ENCODE measurements at regions not wholly inside any gene's neighbourhood (a gene's known extent, or its start where the extent isn't known, plus 50 kb on each side); places are given as distances from the start of the nearest gene placed in this dataset.
A peak's percentile ranks its signal among the peaks of the same experiment; 100 is the strongest.

DNA sequence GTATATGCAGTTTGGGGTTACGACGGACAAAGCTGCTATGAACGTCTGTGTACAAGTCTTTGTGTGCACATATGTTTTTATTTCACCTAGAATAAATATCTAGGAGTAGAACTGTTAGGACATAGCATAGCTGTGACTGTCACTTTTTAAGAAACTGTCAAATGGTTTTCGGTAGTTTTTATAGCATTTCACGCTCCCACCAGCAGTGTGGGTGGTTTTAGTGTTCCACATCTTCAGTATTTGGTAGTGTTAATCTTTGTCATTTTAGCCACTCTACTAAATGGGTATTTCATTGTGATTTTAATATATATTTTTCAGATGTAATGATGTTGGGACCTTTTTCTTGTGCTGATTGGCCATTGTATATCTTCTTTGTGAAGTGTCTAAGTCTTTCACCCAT is 109.1 kb upstream of the BCAT1 start:
- DNase-seq, result no peak

DNA sequence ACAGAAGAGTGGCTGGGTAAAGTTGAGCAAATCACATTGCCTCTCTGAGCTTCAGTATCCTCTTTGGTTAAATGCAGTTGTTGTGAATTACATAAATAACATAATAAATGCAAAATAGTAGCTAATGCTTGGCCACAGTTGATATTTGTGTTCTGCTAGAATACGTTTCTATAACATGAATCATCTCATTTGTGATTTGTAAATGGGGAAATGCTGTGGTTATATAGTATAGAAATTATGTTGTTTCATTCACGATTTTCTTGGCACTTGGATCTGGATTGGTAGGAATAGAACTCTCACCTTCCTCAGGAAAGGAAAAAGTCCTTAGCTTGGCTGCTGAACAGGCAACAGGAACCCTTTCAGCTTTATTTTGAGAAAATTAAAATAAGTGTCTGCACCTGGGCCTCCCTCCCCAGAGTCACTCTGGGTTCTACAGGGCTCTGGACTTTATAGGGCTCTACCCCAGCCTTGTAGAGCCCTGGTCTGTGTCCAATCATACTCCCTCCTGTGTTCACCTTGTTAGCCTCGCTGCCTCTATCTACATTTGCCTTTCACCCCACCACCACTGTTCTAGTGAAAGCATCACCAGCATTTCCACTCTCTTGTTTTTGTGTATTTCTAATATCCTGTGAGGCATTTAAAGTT is 107.7 kb upstream of the BCAT1 start:
- DNase-seq, result no peak

DNA sequence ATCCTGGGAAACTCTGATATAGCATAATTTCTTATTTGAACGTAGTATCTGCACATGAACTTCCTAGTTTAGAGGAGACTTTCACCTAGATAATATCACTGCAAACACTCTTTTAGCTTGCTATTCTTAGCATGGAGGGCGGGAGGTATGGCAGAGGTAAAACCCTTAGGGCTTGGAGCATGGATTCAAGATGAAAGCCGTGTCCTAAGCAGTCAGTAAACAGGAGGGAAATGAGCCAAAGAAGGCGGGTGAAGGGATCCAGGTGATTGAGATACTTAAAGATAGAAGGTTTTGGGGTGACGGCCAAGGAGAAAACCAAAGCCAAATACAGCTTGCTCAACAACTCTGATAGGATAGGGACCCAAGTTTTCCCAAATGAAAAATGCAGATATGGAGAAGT is 107.1 kb upstream of the BCAT1 start:
- no peak for DNase-seq

DNA sequence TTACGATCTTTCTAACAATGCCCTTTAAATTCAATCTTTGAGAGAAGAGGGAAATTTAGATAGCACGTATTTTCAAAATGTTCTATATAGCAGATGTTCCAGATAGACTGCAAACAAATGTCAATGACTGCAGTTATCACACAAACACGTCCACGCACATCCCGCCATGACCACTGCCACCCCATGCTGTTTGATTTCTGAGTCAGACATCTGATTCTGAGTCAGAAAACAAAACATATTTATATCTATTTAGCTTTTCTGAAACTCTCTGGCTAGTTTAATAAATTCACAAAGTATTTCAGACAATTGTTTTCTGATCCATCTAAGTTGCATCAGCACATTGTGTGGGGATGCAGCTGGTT is 105.9 kb upstream of the BCAT1 start:
- DNase-seq, result peak; percentile 64

DNA sequence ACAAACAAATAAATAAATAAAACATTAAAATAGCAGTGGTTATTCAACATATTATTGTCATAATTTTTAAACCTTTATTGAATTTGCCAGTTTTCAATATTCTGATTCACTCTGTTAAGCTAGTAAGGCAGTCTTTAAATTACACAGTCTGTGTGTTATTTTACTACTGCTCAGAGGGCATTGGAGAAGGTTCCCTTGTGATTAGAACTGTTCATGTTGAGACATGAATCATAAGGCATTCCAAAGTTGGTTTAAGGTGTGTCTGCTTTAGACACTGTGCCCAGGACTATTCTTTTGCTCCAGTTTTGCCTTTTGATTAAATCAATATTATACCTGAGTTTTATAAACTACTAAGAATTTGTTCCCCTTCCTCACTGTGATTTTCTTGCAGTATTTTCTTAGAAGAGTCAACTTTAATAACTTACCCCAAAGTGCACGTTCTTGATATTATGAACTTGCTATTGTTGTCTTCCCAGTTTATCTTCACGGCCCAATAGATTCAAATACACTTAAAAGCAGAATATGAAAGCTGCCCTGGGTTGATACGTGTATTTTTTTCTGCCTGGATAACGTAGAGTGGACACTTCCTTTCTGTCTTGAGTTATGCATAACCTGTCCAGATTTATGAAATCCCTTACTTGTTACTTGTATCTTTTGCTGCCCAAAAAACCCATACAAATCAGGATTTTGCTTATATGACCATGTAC is 105.3 kb upstream of the BCAT1 start:
- DNase-seq, result no peak

DNA sequence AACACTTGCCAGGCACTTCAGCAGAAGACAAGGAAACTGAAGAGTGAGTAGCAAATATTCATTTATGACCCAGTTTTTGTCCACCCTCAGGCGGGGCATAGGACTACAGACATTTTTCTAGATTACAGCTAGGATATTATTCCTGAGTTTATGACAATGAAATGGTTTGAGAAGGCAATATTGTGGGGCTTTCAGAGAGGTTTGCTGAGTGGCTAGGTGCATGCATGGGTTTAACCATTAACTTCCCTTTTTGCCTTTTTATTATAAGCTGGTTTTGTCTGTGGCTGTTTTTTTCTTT is 104.0 kb upstream of the BCAT1 start:
- no peak for DNase-seq

DNA sequence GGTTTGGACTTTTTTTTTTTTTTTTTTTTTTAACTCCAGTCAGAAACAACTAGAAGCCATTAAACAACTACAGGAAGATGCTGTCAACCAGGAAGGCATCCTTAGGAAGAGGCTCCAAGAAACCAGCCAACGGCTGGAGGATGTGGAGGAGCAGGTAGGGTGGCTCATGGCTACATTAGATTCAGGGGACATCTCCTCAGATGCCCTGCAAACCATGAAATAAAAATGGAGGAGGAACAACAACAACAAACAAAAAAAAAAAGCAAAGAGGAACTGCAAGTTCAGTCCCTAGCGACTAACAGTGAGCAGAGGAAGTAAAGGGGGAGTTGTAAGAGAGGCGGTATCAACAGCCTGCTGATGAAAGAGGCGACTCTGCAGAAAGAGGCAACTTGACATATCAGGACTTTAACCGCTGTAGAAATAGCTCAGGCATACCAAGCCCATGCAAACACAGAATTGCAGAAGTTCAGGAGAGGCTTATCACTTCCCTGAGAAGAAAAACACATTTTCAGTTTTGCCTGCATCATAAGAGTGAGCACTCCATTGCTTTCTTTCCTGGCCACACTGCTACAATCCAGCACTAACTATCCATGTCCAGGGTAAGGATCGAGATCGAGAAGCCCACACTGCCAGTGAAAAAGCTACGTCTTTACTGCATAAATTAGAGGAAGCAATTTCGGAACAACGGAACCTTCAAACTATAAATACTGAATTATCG is 103.5 kb upstream of the BCAT1 start:
- peak; percentile 32 for DNase-seq

DNA sequence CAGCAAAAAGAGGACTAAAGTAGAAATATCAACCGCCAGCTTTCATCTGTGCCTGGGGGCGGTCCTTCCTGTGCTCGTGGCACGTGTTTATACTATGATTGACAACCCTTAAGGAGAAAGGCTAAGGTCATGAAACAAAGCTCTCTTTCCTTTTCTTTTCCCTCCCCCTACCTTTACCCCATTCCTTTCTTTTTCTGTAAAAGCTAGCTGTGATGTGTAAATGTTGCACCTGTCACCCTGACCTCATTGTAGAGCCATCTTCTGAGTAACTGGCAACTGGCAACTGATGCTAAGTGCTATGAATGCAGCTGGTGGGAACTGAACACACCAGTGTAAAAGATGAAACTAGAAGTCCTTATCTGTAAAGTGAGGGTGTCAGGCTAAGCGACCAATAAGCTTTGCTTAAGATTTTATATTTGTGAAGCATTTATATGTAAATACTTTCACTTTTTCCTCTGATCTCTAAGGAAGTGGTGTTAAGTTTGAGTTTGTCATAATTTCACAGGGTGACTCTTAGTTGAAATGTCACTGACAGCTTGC is 102.8 kb upstream of the BCAT1 start:
- peak; percentile 58 for DNase-seq

DNA sequence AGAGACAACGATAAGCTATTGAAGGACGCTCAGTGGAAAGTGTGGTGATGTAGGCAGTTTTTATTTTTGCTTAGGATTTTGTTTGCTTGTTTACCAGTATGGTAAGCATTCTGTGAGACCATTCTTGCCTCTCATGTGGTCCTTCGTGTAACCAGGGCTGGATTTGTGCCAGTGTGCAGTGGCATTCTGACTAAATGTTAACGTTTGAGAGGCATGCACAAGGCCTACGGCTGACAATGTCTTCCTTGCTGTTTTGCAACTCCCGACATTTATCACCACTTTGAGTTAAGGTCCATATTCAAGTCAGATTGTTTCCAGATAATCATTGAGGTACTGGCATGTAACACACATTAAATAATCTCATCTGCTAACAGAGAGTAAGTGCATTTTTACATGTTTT is 102.3 kb upstream of the BCAT1 start:
- peak; percentile 25 for DNase-seq

DNA sequence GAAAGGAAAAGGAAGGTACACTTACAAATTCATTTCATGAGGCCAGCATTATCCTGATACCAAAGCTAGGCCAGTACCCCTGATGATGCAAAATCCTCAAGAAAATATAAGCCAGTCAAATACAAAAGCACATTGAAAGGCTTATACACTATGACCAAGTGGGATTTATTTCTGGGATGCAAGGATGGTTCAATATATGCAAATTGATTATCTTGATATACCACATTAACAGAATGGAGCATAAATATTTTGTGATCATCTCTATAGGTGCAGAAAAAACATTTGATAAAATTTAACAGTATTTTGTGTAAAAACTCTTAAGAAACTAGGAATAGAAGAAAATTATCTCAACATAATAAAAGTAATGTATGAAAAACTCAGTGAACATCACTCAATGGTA is 97.0 kb upstream of the BCAT1 start:
- no peak for DNase-seq

DNA sequence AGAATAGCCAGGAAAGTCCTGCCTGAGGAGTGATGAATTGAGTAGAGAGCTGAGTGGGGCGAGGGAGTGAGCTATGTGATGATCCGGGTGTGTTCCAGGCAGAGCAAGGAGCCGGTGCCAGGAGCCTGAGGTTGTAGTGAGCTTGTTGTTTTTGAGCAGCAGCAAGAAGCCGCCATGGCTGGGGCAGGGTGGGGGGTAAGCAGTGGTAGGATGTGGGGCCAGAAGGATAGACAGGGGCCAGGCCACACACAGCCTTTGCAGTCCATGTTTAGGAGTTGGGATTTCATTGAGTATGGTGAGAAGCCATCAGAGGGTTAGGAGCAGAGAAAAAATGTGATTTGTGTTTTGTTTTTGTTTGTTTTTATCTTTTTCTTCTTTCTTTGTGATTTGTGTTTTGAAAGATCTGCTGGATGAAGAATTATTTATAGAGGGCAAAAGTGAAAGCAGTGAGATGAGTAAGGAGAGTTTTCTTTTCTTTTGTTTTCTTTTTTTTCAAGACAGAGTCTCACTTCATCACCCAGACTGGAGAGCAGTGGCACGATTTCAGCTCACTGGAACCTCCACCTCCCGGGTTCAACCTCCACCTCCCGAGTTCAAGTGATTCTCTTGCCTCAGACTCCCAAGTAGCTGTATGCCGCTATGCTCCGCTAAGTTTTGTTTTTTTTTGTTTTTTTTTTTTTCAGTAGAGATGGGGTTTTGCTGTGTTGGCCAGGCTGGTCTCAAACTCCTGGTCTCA is 92.3 kb upstream of the BCAT1 start:
- no peak for DNase-seq

DNA sequence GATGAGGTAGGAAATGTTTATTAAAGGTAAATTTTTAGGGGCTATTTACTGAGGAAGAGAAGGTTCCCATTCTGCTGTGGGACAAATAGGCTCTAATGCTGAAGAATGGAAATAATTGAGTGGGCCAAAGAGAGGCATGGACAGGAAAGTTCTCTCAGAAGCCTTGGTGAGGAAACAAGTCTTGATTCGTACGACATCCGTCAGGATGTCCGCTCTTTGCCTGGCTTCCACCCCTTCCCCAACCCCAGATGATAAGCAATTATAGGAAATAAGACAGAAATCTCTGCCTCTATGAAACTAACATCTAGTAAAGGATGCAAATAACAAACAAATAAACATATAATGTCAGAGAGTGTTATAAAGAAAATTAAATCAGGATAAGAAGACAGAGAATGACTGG is 91.7 kb upstream of the BCAT1 start:
- DNase-seq, result no peak

DNA sequence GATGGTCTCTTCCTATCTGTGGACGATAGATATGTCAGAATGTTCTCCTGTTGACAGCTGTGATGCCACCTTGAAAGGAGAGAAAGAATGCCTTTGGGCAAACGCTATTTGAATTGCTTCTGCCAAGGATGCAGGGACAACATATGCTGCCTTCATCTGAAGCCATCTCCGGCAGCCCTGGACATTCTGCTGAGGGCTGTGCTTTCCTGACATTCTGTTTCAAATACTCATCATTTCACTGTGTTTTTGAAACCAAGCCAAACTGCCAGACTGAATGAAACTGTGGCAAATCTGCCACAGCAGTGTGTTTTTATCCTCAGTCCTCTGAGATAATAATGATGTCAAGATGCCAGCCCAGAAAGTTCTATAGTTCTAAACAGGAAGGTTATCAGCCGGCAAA is 85.8 kb upstream of the BCAT1 start:
- no peak for DNase-seq

DNA sequence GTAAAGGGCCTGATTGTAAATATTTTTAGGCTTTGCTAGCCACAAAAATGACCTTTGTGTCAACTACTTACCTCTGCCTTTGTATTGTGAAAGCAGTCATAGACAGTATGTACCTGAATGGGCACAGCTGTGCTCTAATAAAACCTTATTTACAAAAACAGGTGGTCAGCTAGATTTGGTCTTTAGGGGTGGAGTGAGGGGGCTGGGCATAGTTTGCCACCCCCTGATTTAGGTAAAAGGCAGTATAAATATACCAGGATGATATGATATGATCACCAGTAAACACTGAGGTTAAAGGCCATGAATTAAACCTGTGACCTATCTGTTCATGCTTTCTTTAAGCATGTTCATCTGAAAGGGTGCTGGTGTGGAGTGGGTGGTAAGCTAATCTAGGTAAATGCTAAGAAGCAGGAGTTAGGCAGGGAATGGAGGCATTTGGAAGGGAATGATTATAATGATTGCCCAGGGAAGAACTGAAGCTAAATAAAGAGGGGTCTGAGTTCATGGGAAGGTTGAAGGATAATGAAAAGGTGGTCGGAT is 77.1 kb upstream of the BCAT1 start:
- no peak for DNase-seq

DNA sequence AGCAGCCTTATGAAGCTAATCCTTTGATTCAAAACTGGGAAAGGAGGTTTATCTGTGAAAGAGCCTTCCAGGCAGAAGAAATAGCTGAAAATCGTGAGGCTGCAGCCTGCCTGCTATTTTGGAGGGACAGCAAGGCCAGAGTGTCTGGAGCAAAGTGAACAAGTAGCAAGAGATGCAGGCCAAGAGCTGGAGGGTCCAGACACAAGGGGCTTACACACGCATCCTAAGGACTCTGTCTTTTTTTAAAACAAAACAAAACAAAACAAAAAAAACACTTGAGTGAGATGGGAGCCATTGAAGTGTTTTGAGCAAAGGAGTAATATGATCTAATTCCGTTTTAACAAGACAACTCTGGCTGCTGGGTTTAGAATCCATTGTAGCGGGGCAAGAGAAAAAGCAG is 76.4 kb upstream of the BCAT1 start:
- no peak for DNase-seq

DNA sequence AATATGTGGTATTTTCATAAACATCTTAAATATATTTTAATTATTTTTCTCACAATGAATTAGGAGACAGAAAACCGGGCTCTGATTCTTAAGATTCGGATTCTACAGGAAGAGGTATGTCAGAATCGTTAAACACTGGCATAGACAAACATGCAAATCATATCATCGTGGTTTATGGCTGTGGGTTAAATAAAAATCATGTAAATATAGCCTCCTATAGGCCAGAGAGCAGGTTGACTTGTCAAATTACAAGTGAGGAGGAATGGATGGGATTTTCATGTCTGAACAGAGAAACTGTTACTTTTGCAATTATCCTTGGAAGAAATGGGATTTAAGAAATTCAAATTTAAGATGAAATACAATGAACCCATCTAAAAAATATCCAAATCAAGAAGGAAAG is 74.9 kb upstream of the BCAT1 start:
- no peak for DNase-seq

DNA sequence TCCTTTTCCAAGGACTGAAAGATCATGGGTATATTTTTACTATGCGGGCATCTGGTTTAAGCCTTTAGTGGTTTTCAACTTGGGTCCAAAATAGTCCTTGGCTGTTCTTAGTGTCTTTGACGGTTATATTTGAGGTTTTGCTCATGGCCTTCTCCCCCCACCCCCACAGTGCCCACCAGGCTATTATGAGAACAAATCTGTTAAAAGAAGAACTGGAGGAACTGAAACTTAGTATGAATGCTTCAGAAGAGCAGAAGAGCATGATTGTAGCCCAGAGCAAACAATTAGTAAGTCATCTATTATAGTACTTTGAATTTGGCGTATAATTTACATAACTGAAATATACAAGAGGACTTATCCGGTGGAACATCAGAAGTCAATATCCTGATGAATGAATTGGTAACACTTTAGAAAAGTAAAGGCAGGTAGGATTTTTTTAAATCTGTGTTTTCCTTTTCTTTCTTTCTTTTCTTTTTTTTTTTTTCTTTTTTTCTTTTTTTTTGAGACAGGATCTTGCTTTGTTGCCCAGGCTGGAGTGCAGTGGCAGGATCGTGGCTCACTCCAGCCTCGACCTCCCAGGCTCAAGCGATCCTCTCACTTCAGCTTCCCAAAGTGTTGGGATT is 71.8 kb upstream of the BCAT1 start:
- DNase-seq, result no peak

DNA sequence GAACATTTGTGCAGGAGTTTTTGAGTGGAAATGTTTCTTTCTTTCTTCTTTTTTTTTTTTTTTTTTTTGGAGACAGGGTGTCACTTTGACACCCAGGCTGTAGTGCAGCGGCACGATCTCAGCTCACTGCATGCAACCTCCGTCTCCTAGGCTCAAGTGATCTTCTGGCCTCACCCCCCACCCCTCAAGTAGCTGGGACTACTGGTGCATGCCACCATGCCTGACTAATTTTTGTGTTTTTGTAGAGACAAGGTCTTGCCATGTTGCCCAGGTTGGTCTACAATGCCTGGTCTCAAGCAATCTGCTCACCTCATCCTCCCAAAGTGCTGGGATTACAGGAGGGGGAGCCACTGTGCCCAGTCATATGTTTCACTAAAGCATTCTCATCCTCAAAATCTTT is 69.2 kb upstream of the BCAT1 start:
- no peak for DNase-seq

DNA sequence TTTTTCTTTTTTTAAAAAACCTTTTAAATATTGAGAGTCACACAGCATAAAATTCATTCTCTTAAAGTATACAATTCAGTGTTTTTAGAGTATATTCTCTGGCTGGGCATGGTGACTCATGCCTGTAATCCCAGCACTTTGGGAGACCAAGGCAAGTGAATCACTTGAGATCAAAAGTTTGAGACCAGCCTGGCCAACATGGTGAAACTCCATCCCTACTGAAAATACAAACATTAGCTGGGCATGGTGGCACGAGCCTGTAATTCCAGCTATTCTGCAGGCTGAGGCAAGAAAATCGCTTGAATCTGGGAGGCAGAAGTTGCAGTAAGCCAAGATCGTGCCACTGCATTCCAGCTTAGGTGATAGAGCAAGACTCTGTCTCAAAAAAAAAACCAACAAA is 68.4 kb upstream of the BCAT1 start:
- DNase-seq, result no peak

DNA sequence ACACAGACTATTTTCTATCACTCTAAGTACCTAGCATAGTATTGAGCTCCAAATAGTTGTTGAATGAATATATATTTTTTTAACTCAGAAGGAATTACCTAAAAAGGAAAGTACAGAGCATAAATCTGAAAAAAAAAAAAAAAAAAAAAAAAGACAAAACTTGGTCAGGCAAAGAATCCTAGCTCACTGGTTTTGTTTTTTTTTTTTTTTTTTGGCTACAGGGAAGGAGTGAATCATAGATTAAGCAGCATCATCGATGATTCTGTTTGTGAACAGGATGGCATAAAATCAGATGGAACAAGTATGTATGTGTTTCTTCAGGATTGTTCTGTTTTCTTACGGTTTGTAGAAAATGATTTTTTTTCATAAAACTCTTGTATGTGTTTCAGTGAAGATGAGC is 66.1 kb upstream of the BCAT1 start:
- no peak for DNase-seq

DNA sequence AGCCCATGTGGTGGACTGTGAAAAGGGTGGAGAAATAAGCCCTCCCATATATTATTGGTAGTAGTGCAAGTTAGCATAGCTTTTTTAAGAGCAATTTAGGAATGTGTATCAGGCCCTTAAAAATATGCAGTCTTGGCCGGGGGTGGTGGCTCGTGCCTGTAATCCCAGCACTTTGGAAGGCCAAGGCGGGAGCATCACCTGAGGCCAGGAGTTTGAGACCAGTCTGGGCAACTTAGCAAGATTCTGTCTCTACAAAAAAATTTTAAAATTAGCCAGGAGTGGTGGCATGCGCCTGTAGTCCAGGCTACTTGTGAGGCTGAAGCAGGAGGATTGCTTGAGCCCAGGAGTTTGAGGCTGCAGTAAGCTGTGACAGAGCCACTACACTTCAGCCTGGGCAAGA is 64.2 kb upstream of the BCAT1 start:
- no peak for DNase-seq

DNA sequence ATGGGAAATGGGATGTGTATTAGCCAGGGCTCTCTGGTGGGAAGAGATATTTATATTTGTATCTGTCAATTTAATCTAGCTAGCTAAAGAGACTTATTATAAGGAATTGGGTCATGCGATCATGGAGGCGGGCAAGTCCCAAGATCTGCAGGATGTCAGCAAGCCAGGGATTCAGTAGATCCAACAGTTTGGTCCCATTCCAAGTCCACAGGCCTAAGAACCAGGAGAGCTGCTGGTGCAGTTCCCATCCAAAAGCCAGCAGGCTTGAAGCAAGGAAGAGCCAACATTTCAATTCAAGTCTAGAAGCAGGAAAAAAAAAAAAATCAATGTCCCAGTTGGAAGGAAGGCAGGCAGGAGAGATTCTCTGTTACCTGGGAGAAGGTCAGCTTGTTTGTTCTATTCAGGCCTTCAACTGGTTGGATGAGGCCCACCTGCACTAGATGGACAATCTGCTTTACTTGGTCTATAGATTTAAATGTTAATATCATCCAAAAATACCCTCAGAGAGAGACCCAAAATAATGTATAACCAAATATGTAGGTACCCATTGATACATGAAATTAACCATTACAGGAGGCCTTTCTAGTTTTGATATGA is 60.7 kb upstream of the BCAT1 start:
- DNase-seq, result no peak

DNA sequence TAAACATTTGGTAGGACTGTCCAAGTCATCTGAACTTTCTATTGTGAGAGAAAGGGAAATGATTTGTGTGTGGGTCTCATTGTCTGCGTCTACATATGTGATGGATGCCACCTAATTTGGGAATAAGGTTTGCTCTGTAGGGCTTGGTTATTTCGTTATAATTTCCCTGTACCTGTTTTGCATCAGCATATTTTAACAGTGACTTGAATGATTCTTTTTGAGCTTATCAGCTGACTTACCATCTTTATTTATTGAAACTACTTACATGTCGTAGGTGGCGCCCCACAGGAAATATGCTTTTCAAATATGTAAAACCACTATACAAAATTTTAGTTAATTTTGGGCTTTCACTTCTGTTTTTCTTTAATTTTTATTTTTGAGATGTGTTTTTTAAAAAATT is 56.5 kb upstream of the BCAT1 start:
- DNase-seq, result no peak

Data from stimulated activated CD4-positive, alpha-beta T cell treated with anti-CD3 and anti-CD28 coated beads, Interleukin-1b, Interleukin-23, amount 100 ng/mL, for 48 hours (primary cell).